ENCODE measurements at regions not wholly inside any gene's neighbourhood (a gene's known extent, or its start where the extent isn't known, plus 50 kb on each side); places are given as distances from the start of the nearest gene placed in this dataset.

DNA sequence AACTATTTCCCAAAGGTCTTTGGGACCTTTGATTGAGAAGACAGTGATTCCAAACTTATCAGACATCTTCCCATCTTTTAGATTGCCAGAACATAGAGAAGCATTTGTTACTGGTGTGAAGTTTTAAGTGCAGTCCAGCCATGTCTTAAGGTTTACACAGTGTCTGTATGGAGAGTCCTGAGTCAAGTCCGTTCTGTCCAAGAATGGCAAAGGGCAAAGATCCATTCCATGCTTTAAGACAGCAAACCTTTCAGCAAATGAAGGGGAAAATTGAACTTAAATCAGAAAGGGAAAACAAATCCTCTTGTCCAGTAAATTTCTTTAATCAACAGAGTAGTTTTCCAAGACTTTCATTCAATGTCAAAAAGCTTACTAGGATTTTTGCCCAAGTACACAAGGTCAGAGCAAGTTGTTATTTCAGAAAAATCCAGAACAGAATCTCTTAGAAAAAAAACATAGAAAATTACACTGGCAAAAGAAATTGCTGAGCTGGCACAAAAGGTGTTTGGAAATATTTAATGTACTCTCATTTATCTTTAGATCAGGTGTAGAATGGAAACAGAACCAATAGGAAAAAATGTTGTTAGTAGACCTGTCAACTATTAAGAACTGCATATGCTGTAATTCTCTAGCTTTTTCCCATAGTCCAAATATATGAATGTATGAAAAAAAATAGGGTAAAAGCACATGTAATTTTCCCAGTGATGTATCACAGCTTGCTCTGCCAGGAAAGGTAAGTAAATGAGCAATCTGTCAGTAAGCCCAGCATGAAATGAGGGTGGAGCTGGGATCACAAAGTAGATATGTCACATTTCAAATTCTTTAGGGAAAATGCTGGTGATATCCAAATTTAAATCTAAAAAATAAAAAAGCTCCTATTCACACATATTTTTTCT, 1099.9 kb downstream of the TUSC7 start:
- ChIA-PET CTCF (no interaction called here), POLR2A (no interaction called here)
- TF ChIP-seq, protein P1, sequence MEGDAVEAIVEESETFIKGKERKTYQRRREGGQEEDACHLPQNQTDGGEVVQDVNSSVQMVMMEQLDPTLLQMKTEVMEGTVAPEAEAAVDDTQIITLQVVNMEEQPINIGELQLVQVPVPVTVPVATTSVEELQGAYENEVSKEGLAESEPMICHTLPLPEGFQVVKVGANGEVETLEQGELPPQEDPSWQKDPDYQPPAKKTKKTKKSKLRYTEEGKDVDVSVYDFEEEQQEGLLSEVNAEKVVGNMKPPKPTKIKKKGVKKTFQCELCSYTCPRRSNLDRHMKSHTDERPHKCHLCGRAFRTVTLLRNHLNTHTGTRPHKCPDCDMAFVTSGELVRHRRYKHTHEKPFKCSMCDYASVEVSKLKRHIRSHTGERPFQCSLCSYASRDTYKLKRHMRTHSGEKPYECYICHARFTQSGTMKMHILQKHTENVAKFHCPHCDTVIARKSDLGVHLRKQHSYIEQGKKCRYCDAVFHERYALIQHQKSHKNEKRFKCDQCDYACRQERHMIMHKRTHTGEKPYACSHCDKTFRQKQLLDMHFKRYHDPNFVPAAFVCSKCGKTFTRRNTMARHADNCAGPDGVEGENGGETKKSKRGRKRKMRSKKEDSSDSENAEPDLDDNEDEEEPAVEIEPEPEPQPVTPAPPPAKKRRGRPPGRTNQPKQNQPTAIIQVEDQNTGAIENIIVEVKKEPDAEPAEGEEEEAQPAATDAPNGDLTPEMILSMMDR (IDR thresholded peaks at IDR 0.05; ENCODE audit: control extremely low read depth, extremely low read depth, low read depth, missing control alignments), result no peak
- DNase-seq (ENCODE audit: extremely low spot score), result no peak

- ChIA-PET POLR2A (no interaction called here), CTCF (no interaction called here)
- TF ChIP-seq, protein P1 (IDR thresholded peaks at IDR 0.05; ENCODE audit: control extremely low read depth, extremely low read depth, low read depth, missing control alignments), result no peak
- DNase-seq (ENCODE audit: extremely low spot score), result no peak
These were observed 1102.2 kb downstream of the TUSC7 start for GRCh38 chr3:117811786-117812185.

GRCh38 chr3:117814975-117815374, 1105.4 kb downstream of the TUSC7 start:
- no peak for DNase-seq (ENCODE audit: extremely low spot score)
- POLR2A ChIA-PET, result no interaction called here
- TF ChIP-seq, protein P1 (IDR thresholded peaks at IDR 0.05; ENCODE audit: control extremely low read depth, extremely low read depth, low read depth, missing control alignments), result no peak
- CTCF ChIA-PET, result no interaction called here

DNA sequence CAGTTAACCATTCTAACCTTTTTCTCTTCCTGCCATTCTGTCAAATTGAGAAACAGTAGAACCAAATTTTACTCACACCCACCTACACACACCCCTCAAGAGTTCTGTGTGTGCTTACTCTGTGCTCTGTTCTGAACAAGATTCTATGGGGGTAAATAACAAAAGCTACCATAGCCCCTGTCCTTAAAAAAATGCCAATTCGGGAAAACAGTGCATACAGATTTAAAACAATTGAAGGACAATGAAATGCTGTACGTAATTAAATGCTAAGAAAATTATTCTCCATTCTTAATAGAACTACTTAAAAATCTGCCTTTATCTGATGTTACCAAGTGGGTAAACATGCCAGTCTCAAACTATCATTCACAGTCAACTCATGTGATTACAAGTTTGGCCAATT, 1107.5 kb downstream of the TUSC7 start:
- DNase-seq (ENCODE audit: extremely low spot score), result no peak
- POLR2A ChIA-PET, result no interaction called here
- TF ChIP-seq, protein P1 (IDR thresholded peaks at IDR 0.05; ENCODE audit: control extremely low read depth, extremely low read depth, low read depth, missing control alignments), result no peak
- CTCF ChIA-PET, result interaction anchor here (1.6 kb wide), 1 partner anchor 27 kb away, joined by 3 read pairs; no protein-coding TSS in a partner anchor

DNA sequence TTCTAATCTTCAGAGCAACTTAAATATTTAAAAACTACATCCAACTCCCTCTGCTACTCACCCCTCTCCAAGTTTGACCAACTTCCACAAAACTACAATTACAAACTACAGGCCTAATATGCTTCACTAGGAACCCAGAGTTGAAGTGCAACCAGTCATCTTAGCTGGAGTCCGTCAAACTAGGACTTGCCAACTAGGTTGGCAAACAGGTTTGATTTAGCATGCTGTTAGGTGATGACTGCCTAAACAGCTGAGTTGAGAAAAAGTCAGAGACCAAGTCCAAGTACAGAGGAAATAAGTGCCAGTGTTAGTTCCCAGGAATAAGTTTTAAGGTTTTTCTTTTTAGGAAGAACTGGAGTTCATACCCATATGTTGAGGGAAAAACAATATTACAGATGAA, 1109.0 kb downstream of the TUSC7 start:
- DNase-seq (ENCODE audit: extremely low spot score), result no peak
- ChIA-PET CTCF (no interaction called here), POLR2A (no interaction called here)
- TF ChIP-seq, protein P1 (IDR thresholded peaks at IDR 0.05; ENCODE audit: control extremely low read depth, extremely low read depth, low read depth, missing control alignments), result no peak

- POLR2A ChIA-PET, result no interaction called here
- no peak for DNase-seq (ENCODE audit: extremely low spot score)
- TF ChIP-seq, protein P1 (IDR thresholded peaks at IDR 0.05; ENCODE audit: control extremely low read depth, extremely low read depth, low read depth, missing control alignments), result no peak
- CTCF ChIA-PET, result no interaction called here
These were observed 1111.2 kb downstream of the TUSC7 start for GRCh38 chr3:117820658-117821299.
